IMR-90 (cell line): ENCODE measurements at regions not wholly inside any gene's neighbourhood (a gene's known extent, or its start where the extent isn't known, plus 50 kb on each side); places are given as distances from the start of the nearest gene placed in this dataset.

Experiments used
- ATAC-seq: fragments of 200-7000 bp; cut with Tn5 transposase; 2 replicates; pipeline ENCODE4 v1.9.1; 2020; ENCODE audit warnings: low read depth, mild to moderate bottlenecking, moderate library complexity
- BruUV-seq: library from RNA; stranded (reverse); fragments of 400-500 nt; replicated peaks from 2 replicates; lab custom pipeline; 2021; lab: Mats Ljungman, UMichigan
- CTCF ChIA-PET: fragments of 300-600 bp; formaldehyde crosslinking; extraction: SDS; loops from one replicate; lab custom pipeline; 2021; ENCODE audit warnings: antibody characterized with exemption; lab: Yijun Ruan, JAX
- POLR2A ChIA-PET: fragments of 300-600 bp; sonication (Branson Sonifier 250); formaldehyde crosslinking; loops from one replicate; lab custom pipeline; 2022; ENCODE audit warnings: antibody characterized with exemption; ENCODE audit not compliant: unreplicated experiment; lab: Charles Lee
- DNase-seq: peaks from one replicate; pipeline ENCODE4 v3.0.0; 2013
- H2AFZ ChIP-seq: replicated peaks from 2 replicates; pipeline ENCODE3; 2013; ENCODE audit warnings: low read length, mild to moderate bottlenecking; ENCODE audit not compliant: poor library complexity
- H2AK5ac ChIP-seq: 2 replicates; pipeline ENCODE4 v1.6.1; 2013; ENCODE audit warnings: low read depth, low read length, inconsistent platforms
- H2AK9ac ChIP-seq: replicated peaks from 2 replicates; pipeline ENCODE3; 2013; ENCODE audit warnings: mild to moderate bottlenecking, low read depth, low read length, moderate library complexity; ENCODE audit not compliant: poor library complexity
- H2BK120ac ChIP-seq: 2 replicates; pipeline ENCODE4 v1.6.1; 2013; ENCODE audit warnings: low read depth, low read length, inconsistent platforms
- H2BK15ac ChIP-seq: 3 replicates; pipeline ENCODE4 v1.6.1; 2013; ENCODE audit warnings: low read depth, low read length, inconsistent platforms
- H2BK20ac ChIP-seq: 2 replicates; pipeline ENCODE4 v1.6.1; 2013; ENCODE audit warnings: low read depth, mild to moderate bottlenecking, inconsistent platforms, low read length, moderate library complexity
- H2BK5ac ChIP-seq: 2 replicates; pipeline ENCODE4 v1.6.1; 2013; ENCODE audit warnings: mild to moderate bottlenecking, low read depth, low read length, inconsistent platforms; ENCODE audit not compliant: poor library complexity, severe bottlenecking
- H3K14ac ChIP-seq: replicated peaks from 2 replicates; pipeline ENCODE4 v1.6.1; 2013; ENCODE audit warnings: low read depth, low read length, inconsistent platforms
- H3K18ac ChIP-seq: 2 replicates; pipeline ENCODE4 v1.6.1; 2013; ENCODE audit warnings: low read depth, low read length, control low read depth
- H3K23ac ChIP-seq: 2 replicates; pipeline ENCODE4 v1.6.1; 2013; ENCODE audit warnings: low read depth, low read length, inconsistent platforms
- H3K27ac ChIP-seq: 2 replicates; pipeline ENCODE4 v1.5.1; 2013; ENCODE audit warnings: mild to moderate bottlenecking, control low read depth, low read length; ENCODE audit not compliant: insufficient read depth
- H3K27me3 ChIP-seq: 2 replicates; pipeline ENCODE4 v1.6.1; 2013; ENCODE audit warnings: low read length; ENCODE audit not compliant: control insufficient read depth, insufficient read depth
- H3K36me3 ChIP-seq: 2 replicates; pipeline ENCODE4 v1.6.1; 2013; ENCODE audit warnings: low read length, mixed read lengths; ENCODE audit not compliant: control insufficient read depth, insufficient read depth
- H3K4ac ChIP-seq: 2 replicates; pipeline ENCODE4 v1.6.1; 2013; ENCODE audit warnings: low read depth, low read length, inconsistent platforms
- H3K4me1 ChIP-seq: 2 replicates; pipeline ENCODE4 v1.6.1; 2013; ENCODE audit warnings: low read length, mixed read lengths; ENCODE audit not compliant: control insufficient read depth, insufficient read depth
- H3K4me2 ChIP-seq: 2 replicates; pipeline ENCODE4 v1.6.1; 2013; ENCODE audit warnings: low read depth, mild to moderate bottlenecking, control low read depth, low read length, moderate library complexity
- H3K4me3 ChIP-seq: 2 replicates; pipeline ENCODE4 v1.5.1; 2013; ENCODE audit warnings: low read depth, mild to moderate bottlenecking, control low read depth, low read length, moderate library complexity; ENCODE audit not compliant: insufficient read depth
- H3K56ac ChIP-seq: 2 replicates; pipeline ENCODE4 v1.6.1; 2013; ENCODE audit warnings: low read length, inconsistent platforms; ENCODE audit not compliant: insufficient read depth; ENCODE audit errors: extremely low read depth
- H3K79me1 ChIP-seq, 2 experiments: 2 replicates each; pipeline ENCODE4 v1.6.1; 2013; ENCODE audit warnings: low read length in 2 of 2, inconsistent platforms in 1 of 2, low read depth in 1 of 2
- H3K9ac ChIP-seq: 2 replicates; pipeline ENCODE4 v1.6.1; 2013; ENCODE audit warnings: low read depth, low read length, control low read depth
- H3K9me1 ChIP-seq: 2 replicates; pipeline ENCODE4 v1.6.1; 2013; ENCODE audit warnings: low read length, inconsistent platforms; ENCODE audit not compliant: insufficient read depth
- H3K9me3 ChIP-seq: 2 replicates; pipeline ENCODE4 v1.6.1; 2013; ENCODE audit warnings: low read length; ENCODE audit not compliant: control insufficient read depth, insufficient read depth
- H4K20me1 ChIP-seq: 2 replicates; pipeline ENCODE4 v1.6.1; 2013; ENCODE audit warnings: low read length, inconsistent platforms; ENCODE audit not compliant: insufficient read depth
- H4K5ac ChIP-seq: 2 replicates; pipeline ENCODE4 v1.6.1; 2013; ENCODE audit warnings: mild to moderate bottlenecking, low read depth, low read length, control low read depth
- H4K8ac ChIP-seq, 2 experiments: 2 replicates each; pipeline ENCODE4 v1.6.1; 2013; ENCODE audit warnings: low read depth in 2 of 2, low read length in 2 of 2, control low read depth in 1 of 2, inconsistent platforms in 1 of 2
- H4K91ac ChIP-seq: 2 replicates; pipeline ENCODE4 v1.6.1; 2013; ENCODE audit warnings: low read depth, low read length, inconsistent platforms; ENCODE audit not compliant: insufficient read depth
- CEBPB ChIP-seq: IDR thresholded peaks from 2 replicates; pipeline ENCODE4 v1.6.1; 2012; ENCODE audit warnings: low read depth, low read length, improper control_type of control experiment
- RCOR1 ChIP-seq: IDR thresholded peaks from 2 replicates; pipeline ENCODE4 v1.6.1; 2012; ENCODE audit warnings: mild to moderate bottlenecking, low read length, improper control_type of control experiment; ENCODE audit not compliant: insufficient replicate concordance
- WGBS, 2 experiments: methylation state at CpG; one replicate each; pipeline versions ENCODE4 v1.1.5 to v1.1.7; 2013; ENCODE audit warnings: missing lambda C conversion rate in 2 of 2; ENCODE audit not compliant: insufficient read length in 1 of 2; ENCODE audit errors: extremely low coverage in 2 of 2; 5-methylcytosine and 5-hydroxymethylcytosine counted together
- dilution Hi-C: fragments of 300-500 bp; cut with HindIII; formaldehyde crosslinking; loops from one replicate; pipeline ENCODE4 v1.14.3; 2018; ENCODE audit warnings: low sequenced_read_pairs; ENCODE audit not compliant: unreplicated experiment
- in situ Hi-C: fragments of 300-500 bp; cut with MboI; formaldehyde crosslinking; loops from 3 replicates; pipeline ENCODE4 v1.14.3; 2019; ENCODE audit warnings: low sequenced_read_pairs, inconsistent platforms, mixed read lengths
- intact Hi-C: fragments of 100-400 bp; cut with micrococcal nuclease; formaldehyde crosslinking; loops from 2 replicates; pipeline ENCODE4 v1.10.0; 2022

DNA sequence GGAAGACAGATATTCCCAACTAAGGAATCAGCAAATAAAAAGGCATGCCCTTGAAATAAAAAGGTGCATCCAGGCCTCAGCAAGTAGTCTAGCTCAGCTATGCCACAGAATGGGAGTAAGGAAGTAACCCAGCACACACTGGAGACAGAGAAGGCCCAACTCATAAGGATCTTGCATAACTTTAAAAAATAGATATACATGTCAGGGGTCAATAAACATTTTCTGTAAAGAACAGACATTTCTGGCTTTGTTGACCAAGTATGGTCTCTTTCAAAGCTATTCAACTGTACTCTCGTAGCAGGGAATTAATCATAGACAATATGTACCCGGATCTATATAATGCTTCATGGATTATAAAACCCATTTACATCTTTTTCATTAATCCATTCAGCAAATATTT lies 449.3 kb downstream of the TAFA4 start:
- no peak overlapping the region for H2BK20ac ChIP-seq
- no peak overlapping the region for H4K91ac ChIP-seq
- intact Hi-C loops = no loop called here
- H4K8ac ChIP-seq = no peak overlapping the region
- CTCF ChIA-PET = no interaction called here
- ATAC-seq = no peak
- no peak overlapping the region for H3K27ac ChIP-seq
- no peaks in the 10 kb centered on the region for H4K20me1 ChIP-seq
- no peak overlapping the region for H3K4me3 ChIP-seq
- H3K18ac ChIP-seq = no peak overlapping the region
- H3K56ac ChIP-seq = no peak overlapping the region
- no peak overlapping the region for H3K14ac ChIP-seq
- POLR2A ChIA-PET = no interaction called here
- no peak overlapping the region for H2BK5ac ChIP-seq
- no peak overlapping the region for H2AFZ ChIP-seq
- dilution Hi-C loops = no loop called here
- H3K4me2 ChIP-seq = no peak overlapping the region
- H3K36me3 ChIP-seq = no peaks in the 10 kb centered on the region
- no peak overlapping the region for H2AK9ac ChIP-seq
- no peak overlapping the region for H3K23ac ChIP-seq
- BruUV-seq = no TSS peak
- 20% methylated on average over 1 of the region's 2 CpGs; no CpG with 5 or more reads in 1 of the 2 experiments for WGBS, 2 experiments
- TF ChIP-seq CEBPB (no peak), RCOR1 (no peak)
- no peak for DNase-seq
- no peak overlapping the region for H3K4ac ChIP-seq
- in situ Hi-C loops = no loop called here
- H3K79me1 ChIP-seq = no peaks in the 10 kb centered on the region
- no peak overlapping the region for H4K5ac ChIP-seq
- no peak overlapping the region for H2BK120ac ChIP-seq
- H3K9ac ChIP-seq = no peak overlapping the region
- no peaks in the 10 kb centered on the region for H3K27me3 ChIP-seq
- no peak overlapping the region for H2AK5ac ChIP-seq
- 0 out of 2 replicates have a peak, but pooled peaks cover 2% of the 10 kb centered on the region for H3K9me3 ChIP-seq
- H3K4me1 ChIP-seq = no peaks in the 10 kb centered on the region
- no peak overlapping the region for H2BK15ac ChIP-seq
- H3K9me1 ChIP-seq = no peaks in the 10 kb centered on the region
